Endometrium (tissue), 2 donors: ENCODE measurements at regions not wholly inside any gene's neighbourhood (a gene's known extent, or its start where the extent isn't known, plus 50 kb on each side); places are given as distances from the start of the nearest gene placed in this dataset.
A peak's percentile ranks its signal among the peaks of the same experiment; 100 is the strongest.

ENCODE experiments used
- FAIRE-seq: peaks from 2 replicates; lab custom pipeline; 2012; peaks lifted over from hg19 to GRCh38; lab: Jason Lieb, UNC
- donor health status: control.
- donor health status: control.

- no peak for FAIRE-seq
Observed at GRCh38 chr18:29218091-29218490, 1041.2 kb upstream of the CDH2 start.

- FAIRE-seq = no peak
Observed at GRCh38 chr18:29217124-29217915, 1040.4 kb upstream of the CDH2 start.

- FAIRE-seq = no peak
Observed at GRCh38 chr18:29198834-29199233, 1021.9 kb upstream of the CDH2 start.

GRCh38 chr18:29196307-29196706 is 1019.4 kb upstream of the CDH2 start:
- FAIRE-seq = no peak

GRCh38 chr18:29191263-29191662 is 1014.3 kb upstream of the CDH2 start:
- FAIRE-seq = no peak

DNA sequence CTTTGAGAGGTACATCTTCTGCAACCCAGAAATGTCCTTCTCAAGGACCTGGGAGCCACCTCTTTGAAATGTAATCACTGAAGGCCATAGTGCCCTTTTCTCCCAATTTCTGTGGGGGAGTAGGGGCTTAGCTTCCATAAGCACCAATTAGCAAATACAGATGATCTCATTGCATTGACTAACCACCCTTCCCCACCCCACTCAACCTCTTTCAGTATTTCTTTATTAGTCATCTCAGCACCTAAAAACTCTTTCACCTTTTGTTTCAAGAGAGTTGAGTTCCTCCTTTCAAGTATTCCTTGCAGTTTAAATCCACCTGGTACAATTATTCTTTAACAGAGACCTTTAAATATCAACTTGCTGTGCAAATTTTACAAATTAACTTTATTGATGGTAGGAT is 1011.8 kb upstream of the CDH2 start:
- FAIRE-seq = no peak

GRCh38 chr18:29185801-29186200 is 1008.9 kb upstream of the CDH2 start:
- FAIRE-seq = no peak

DNA sequence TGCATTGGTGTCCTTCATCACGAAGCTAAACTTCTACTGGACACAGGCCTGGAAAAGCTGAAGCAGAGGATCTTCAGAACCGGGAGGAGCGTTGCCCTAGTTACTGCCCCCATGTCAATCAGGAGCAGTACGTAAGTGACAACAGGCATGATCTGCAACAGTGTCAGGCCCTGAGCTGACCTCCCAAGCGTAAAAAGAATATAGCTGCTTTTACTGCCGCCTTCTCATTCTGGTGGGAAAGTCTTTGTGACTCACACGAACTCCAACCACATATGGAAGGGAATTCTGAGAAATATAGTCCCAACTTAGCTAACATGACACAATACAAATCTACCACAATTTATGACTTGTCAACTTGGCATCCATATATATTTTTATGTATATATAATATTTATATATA is 1007.7 kb upstream of the CDH2 start:
- FAIRE-seq = no peak

- no peak for FAIRE-seq
Observed at GRCh38 chr18:29181151-29181901, 1004.4 kb upstream of the CDH2 start.

DNA sequence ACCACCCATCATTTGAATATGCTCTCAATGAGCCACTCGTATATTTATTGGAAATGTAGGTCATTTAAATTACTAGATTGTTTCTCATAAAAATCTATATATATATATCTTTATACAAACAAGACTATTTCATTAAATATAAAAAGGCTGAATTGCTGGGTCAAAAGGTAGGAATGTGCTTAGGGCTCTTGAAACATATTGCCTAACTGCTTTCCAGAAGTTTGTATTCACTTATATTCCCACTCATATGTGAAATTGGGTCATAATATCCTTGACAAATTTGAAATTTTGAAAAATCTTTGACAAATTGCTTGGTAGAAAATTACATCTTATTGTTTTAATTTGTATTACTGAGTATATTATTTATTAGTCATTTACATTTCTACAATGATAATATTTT is 999.8 kb upstream of the CDH2 start:
- no peak for FAIRE-seq

- peak; percentile 53 for FAIRE-seq
Observed at GRCh38 chr18:29174891-29175290, 998.0 kb upstream of the CDH2 start.

GRCh38 chr18:29172756-29173067 is 995.8 kb upstream of the CDH2 start:
- no peak for FAIRE-seq

- no peak for FAIRE-seq
Observed at GRCh38 chr18:29171892-29172755, 995.2 kb upstream of the CDH2 start.

DNA sequence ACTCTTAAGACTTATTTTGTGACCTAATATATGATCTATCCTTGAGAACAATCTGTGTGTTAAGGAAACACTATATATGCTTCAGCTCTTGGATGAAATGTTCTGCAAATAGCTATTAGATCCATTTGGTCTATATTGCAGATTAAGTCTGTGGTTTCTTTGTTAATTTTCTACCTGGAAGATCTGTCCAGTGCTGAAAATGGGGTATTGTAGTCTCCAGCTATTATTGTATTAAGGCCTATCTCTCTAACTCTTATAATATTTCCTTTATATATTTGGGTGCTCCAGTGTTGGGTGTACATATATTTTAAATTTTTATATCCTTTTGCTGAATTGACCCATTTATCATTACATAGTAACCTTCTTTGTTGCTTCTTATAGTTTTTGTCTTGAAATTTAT is 992.7 kb upstream of the CDH2 start:
- no peak for FAIRE-seq

DNA sequence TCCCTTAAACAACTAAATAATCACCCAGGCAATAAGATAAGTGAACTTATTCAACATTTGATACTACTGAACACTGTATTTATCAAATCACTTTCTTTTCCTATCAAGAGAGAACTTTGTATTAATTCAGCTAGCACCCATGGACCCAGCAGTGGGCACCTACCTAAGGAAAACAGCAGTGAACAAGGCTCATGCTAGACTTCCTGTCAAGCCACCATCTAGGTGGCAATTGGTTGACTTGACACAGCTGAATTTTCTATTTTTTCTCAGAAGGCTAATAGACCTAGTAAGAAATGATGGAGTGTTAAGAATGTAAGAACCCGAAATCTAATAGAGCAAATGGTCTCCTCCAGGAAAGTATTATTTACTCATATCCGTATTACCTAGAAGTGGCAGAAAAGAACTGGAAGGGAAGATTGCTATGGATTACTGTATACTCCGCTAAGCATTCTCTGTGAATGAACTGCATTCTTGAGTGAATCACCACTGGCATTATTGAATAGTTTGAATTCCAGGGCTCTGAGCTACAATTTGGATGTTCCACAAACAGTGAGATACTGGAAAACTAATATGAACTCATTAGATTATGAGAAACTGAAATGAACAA is 988.2 kb upstream of the CDH2 start:
- no peak for FAIRE-seq

DNA sequence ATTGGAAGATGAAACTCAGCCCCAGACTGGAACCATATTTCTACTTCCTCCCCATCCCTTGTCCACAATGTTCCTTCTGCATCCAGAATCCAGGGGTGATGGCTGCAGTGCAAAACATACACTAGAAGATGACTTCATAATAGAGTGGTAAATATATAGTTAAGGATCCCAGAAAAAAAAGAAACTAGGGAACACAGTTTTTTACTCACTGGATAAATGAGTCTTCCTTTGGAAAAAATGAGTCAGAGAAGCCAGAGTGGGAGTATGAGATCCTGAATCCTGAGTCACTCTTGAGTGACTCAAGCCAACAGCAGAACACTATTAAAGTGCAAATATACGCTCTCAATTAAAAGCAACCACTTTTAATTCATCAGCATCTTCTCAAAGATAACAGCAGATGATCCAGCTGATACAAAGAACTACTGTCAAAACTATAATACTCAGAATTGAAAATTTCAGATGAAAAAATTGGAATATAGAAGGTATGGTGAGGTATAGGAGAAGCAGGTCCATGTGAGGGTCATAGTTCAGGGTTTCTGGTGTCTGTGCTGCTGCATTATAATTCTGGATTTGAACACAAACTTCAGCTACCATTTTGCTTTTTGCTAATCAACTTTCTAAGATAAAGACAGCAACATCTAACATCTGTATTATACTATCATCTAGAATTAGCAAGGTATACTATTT is 987.2 kb upstream of the CDH2 start:
- no peak for FAIRE-seq

GRCh38 chr18:29163596-29163995 is 986.7 kb upstream of the CDH2 start:
- no peak for FAIRE-seq

DNA sequence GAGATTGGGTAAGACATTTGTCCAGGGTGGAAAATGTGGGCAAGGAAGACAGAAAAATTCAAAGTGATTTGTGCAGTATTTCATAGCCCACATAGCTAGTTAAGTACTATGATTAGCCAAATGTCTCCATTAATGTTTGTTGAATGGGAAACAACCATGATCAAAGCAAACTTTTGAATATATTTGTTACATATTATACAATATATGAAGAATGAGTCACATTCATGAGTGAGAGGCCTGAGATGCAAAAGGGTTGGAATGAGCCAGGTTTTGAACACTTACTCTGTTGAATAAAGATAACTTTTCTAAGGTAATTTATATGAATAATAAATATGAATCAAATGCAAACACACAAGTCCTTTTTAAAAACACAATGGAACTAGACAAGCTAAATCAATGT is 984.5 kb upstream of the CDH2 start:
- no peak for FAIRE-seq

DNA sequence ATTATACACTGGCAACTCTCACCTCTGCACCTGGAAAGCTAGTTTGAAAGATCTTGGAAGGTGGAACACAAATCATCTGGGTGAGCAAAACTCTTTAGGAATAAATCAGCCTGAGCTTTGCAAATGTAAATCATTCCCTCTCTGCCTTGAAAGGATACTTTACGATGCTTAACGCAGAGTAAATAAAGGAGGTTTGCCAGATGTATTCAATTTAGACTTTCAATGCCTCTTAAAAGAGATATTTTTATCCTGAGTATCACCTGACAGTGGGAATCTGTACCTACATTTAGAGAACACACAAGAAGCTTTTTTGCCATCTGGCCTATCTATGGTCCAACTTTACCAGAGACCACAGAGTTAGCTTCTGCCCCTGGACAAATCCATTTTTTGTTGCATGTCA is 983.2 kb upstream of the CDH2 start:
- no peak for FAIRE-seq

- FAIRE-seq = no peak
Observed at GRCh38 chr18:29157905-29158304, 981.0 kb upstream of the CDH2 start.

GRCh38 chr18:29157057-29157780 is 980.3 kb upstream of the CDH2 start:
- FAIRE-seq = no peak
